Uterus (tissue), 2 donors: ENCODE measurements at regions not wholly inside any gene's neighbourhood (a gene's known extent, or its start where the extent isn't known, plus 50 kb on each side); places are given as distances from the start of the nearest gene placed in this dataset.

Experiments used
- CTCF ChIP-seq, 4 experiments: fragments of 200-600 bp in 2 of 4; fragments of 450-650 bp in 2 of 4; sonication (generic) in 2 of 4; IDR thresholded peaks; one replicate each; pipeline ENCODE4 v1.5.1; 2016 to 2019; ENCODE audit warnings: antibody characterized with exemption in 4 of 4, mild to moderate bottlenecking in 2 of 4, moderate library complexity in 1 of 4
- POLR2A ChIP-seq, 2 donors: fragments of 450-650 bp; IDR thresholded peaks; one replicate each; pipeline ENCODE4 v1.6.1; 2016; ENCODE audit warnings: antibody characterized with exemption in 2 of 2, mild to moderate bottlenecking in 1 of 2, moderate library complexity in 1 of 2

- TF ChIP-seq CTCF (IDR thresholded peaks at IDR 0.05) (no peak), POLR2A (IDR thresholded peaks at IDR 0.05) (no peak)
These were observed 152.2 kb downstream of the CRPPA start for GRCh38 chr7:16268821-16269768.
